ENCODE measurements at regions not wholly inside any gene's neighbourhood (a gene's known extent, or its start where the extent isn't known, plus 50 kb on each side); places are given as distances from the start of the nearest gene placed in this dataset.

DNA sequence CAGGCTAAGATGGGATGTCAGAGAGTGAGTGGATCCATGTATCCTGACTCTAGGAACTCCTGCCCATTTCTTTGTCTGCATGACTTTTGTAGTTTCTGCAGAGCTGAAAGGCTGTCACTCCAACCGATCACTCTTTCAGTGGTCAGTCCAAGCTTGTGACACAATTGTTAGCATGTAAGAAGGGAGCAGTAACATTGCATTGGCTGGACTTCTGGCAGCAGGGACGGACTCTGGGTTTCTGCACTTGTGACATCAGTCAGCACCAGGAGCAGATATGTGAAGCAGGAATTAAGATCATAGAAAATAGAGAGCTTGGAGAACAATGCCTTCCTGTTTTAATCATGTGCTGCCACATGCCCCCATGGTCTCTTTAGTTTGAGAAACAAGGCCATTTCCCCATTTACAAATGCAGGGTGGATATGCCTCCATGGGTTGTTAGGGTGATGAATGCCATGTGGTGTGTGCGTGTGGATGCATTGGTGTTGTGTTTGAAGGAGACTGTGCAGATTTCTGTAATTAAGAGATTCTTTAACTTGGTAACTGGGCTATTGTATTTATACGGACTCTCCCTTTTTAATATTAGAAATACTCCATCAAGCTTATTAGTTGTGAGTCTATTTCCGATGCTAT, 214.3 kb upstream of the EPHA4 start:
- RAD21 ChIA-PET (ENCODE audit: low non-redundant PET in 1 of 2, low total read pairs in 2 of 2, uncharacterized antibody in 2 of 2, unreplicated experiment in 2 of 2): no interaction called here
- no peaks in the 10 kb centered on the region for H4K20me1 ChIP-seq (ENCODE audit: insufficient read depth)
- POLR2A ChIA-PET: no interaction called here
- BruUV-seq (replicated peaks): no TSS peak
- no peak overlapping the region for H3K4me3 ChIP-seq (replicated peaks in 1 of 2; ENCODE audit: low read depth in 1 of 2, low read length in 2 of 2)
- no peak overlapping the region for H2AFZ ChIP-seq (ENCODE audit: low read depth, low read length, poor library complexity, severe bottlenecking)
- ATAC-seq (no peak), DNase-seq (ENCODE audit: low read depth, low spot score) (no peak)
- TF ChIP-seq ELF1 (IDR thresholded peaks at IDR 0.05; ENCODE audit: borderline replicate concordance, low read depth): no peak
- no peak for TF ChIP-seq POLR2AphosphoS5 (IDR thresholded peaks at IDR 0.05; ENCODE audit: low read depth, low read length)
- TF ChIP-seq, protein P1, sequence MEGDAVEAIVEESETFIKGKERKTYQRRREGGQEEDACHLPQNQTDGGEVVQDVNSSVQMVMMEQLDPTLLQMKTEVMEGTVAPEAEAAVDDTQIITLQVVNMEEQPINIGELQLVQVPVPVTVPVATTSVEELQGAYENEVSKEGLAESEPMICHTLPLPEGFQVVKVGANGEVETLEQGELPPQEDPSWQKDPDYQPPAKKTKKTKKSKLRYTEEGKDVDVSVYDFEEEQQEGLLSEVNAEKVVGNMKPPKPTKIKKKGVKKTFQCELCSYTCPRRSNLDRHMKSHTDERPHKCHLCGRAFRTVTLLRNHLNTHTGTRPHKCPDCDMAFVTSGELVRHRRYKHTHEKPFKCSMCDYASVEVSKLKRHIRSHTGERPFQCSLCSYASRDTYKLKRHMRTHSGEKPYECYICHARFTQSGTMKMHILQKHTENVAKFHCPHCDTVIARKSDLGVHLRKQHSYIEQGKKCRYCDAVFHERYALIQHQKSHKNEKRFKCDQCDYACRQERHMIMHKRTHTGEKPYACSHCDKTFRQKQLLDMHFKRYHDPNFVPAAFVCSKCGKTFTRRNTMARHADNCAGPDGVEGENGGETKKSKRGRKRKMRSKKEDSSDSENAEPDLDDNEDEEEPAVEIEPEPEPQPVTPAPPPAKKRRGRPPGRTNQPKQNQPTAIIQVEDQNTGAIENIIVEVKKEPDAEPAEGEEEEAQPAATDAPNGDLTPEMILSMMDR (IDR thresholded peaks at IDR 0.05 in 2 of 3, conservative IDR thresholded peaks at IDR 0.05 in 1 of 3; ENCODE audit: borderline replicate concordance in 1 of 3, insufficient read depth in 1 of 3, low read depth in 2 of 3, low read length in 2 of 3): no peak
- TF ChIP-seq, protein P2, sequence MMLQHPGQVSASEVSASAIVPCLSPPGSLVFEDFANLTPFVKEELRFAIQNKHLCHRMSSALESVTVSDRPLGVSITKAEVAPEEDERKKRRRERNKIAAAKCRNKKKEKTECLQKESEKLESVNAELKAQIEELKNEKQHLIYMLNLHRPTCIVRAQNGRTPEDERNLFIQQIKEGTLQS (IDR thresholded peaks at IDR 0.05): no peak
- TF ChIP-seq SRF (IDR thresholded peaks at IDR 0.05; ENCODE audit: low read depth): no peak
- TF ChIP-seq EGR1 (IDR thresholded peaks at IDR 0.05; ENCODE audit: low read depth): no peak
- TF ChIP-seq JUND (IDR thresholded peaks at IDR 0.05): no peak
- no peak for TF ChIP-seq ZNF274 (IDR thresholded peaks at IDR 0.05; ENCODE audit: low read depth, low read length)
- TF ChIP-seq, protein P3, sequence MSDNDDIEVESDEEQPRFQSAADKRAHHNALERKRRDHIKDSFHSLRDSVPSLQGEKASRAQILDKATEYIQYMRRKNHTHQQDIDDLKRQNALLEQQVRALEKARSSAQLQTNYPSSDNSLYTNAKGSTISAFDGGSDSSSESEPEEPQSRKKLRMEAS (IDR thresholded peaks at IDR 0.05): no peak
- no peak for TF ChIP-seq EZH2phosphoT487 (IDR thresholded peaks at IDR 0.05; ENCODE audit: borderline replicate concordance)
- no peak for TF ChIP-seq SIN3A (IDR thresholded peaks at IDR 0.05; ENCODE audit: low read depth)
- no peak for TF ChIP-seq FOSL1 (IDR thresholded peaks at IDR 0.05; ENCODE audit: low read depth)
- no peak for TF ChIP-seq CEBPB (IDR thresholded peaks at IDR 0.05; ENCODE audit: low read depth)
- no peak for TF ChIP-seq RAD21 (IDR thresholded peaks at IDR 0.05; ENCODE audit: low read depth)
- no peak for TF ChIP-seq EZH2 (IDR thresholded peaks at IDR 0.05)
- TF ChIP-seq, protein P4, sequence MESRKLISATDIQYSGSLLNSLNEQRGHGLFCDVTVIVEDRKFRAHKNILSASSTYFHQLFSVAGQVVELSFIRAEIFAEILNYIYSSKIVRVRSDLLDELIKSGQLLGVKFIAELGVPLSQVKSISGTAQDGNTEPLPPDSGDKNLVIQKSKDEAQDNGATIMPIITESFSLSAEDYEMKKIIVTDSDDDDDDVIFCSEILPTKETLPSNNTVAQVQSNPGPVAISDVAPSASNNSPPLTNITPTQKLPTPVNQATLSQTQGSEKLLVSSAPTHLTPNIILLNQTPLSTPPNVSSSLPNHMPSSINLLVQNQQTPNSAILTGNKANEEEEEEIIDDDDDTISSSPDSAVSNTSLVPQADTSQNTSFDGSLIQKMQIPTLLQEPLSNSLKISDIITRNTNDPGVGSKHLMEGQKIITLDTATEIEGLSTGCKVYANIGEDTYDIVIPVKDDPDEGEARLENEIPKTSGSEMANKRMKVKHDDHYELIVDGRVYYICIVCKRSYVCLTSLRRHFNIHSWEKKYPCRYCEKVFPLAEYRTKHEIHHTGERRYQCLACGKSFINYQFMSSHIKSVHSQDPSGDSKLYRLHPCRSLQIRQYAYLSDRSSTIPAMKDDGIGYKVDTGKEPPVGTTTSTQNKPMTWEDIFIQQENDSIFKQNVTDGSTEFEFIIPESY (IDR thresholded peaks at IDR 0.05; ENCODE audit: extremely low read depth, insufficient replicate concordance, low read length): no peak
- TF ChIP-seq, protein P5, sequence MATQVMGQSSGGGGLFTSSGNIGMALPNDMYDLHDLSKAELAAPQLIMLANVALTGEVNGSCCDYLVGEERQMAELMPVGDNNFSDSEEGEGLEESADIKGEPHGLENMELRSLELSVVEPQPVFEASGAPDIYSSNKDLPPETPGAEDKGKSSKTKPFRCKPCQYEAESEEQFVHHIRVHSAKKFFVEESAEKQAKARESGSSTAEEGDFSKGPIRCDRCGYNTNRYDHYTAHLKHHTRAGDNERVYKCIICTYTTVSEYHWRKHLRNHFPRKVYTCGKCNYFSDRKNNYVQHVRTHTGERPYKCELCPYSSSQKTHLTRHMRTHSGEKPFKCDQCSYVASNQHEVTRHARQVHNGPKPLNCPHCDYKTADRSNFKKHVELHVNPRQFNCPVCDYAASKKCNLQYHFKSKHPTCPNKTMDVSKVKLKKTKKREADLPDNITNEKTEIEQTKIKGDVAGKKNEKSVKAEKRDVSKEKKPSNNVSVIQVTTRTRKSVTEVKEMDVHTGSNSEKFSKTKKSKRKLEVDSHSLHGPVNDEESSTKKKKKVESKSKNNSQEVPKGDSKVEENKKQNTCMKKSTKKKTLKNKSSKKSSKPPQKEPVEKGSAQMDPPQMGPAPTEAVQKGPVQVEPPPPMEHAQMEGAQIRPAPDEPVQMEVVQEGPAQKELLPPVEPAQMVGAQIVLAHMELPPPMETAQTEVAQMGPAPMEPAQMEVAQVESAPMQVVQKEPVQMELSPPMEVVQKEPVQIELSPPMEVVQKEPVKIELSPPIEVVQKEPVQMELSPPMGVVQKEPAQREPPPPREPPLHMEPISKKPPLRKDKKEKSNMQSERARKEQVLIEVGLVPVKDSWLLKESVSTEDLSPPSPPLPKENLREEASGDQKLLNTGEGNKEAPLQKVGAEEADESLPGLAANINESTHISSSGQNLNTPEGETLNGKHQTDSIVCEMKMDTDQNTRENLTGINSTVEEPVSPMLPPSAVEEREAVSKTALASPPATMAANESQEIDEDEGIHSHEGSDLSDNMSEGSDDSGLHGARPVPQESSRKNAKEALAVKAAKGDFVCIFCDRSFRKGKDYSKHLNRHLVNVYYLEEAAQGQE (IDR thresholded peaks at IDR 0.05; ENCODE audit: low read depth): no peak
- TF ChIP-seq YY1 (IDR thresholded peaks at IDR 0.05; ENCODE audit: extremely low read depth, insufficient replicate concordance, low read depth, low read length): no peak
- TF ChIP-seq TCF7L2 (IDR thresholded peaks at IDR 0.05; ENCODE audit: borderline replicate concordance, extremely low read depth, insufficient read depth, insufficient read length): no peak
- no peaks in the 10 kb centered on the region for H3K9me2 ChIP-seq (ENCODE audit: insufficient read depth)
- H3K4me1 ChIP-seq (ENCODE audit: control insufficient read depth in 1 of 2, insufficient read depth in 2 of 2, low read length in 2 of 2): no peaks in the 10 kb centered on the region
- H3K27me3 ChIP-seq (ENCODE audit: insufficient read depth, low read length): peaks cover 11% of the 10 kb centered on the region
- no peak overlapping the region for H3K4me2 ChIP-seq (ENCODE audit: low read length)
- CTCF ChIA-PET: no interaction called here
- no peak overlapping the region for H3K27ac ChIP-seq (ENCODE audit: low read depth, low read length)
- no peaks in the 10 kb centered on the region for H3K9me3 ChIP-seq (ENCODE audit: control insufficient read depth in 1 of 2, insufficient read depth in 1 of 2, low read depth in 1 of 2, low read length in 2 of 2)
- no peaks in the 10 kb centered on the region for H3K36me3 ChIP-seq (ENCODE audit: control insufficient read depth in 1 of 2, insufficient read depth in 2 of 2, low read length in 2 of 2)
- intact Hi-C loops (cut with micrococcal nuclease): no loop called here
- no peaks in the 10 kb centered on the region for H3K79me2 ChIP-seq (ENCODE audit: insufficient read depth, low read length)
- H3K9ac ChIP-seq (ENCODE audit: low read length): no peak overlapping the region

All from HCT116 (cell line).